DMS 273 treated with DMSO at 0.1 percent for 48 hours (cell line): ENCODE measurements at regions not wholly inside any gene's neighbourhood (a gene's known extent, or its start where the extent isn't known, plus 50 kb on each side); places are given as distances from the start of the nearest gene placed in this dataset.
"Not testable (repeated sequence)": the region's sequence is repeated elsewhere in the genome, so short reads cannot be mapped to it uniquely, and the experiment has no call there.

Experiments
- DNase-seq: peaks from one replicate; lab custom pipeline; 2025; lab: John Stamatoyannopoulos, UW

GRCh38 chr13:65808061-65808460 is 1422.1 kb downstream of the PCDH9 start:
- no peak for DNase-seq

GRCh38 chr13:65803530-65804392 is 1426.4 kb downstream of the PCDH9 start:
- no peak for DNase-seq

GRCh38 chr13:65789815-65790214 is 1440.3 kb downstream of the PCDH9 start:
- no peak for DNase-seq

- no peak for DNase-seq
Measured at GRCh38 chr13:65787082-65787481, 1443.1 kb downstream of the PCDH9 start.

- no peak for DNase-seq
Measured at GRCh38 chr13:65784088-65784816, 1445.9 kb downstream of the PCDH9 start.

GRCh38 chr13:65783383-65783782 is 1446.8 kb downstream of the PCDH9 start:
- DNase-seq, result no peak

GRCh38 chr13:65771704-65772313 is 1458.3 kb downstream of the PCDH9 start:
- DNase-seq, result not testable (repeated sequence)

GRCh38 chr13:65768545-65768944 is 1461.6 kb downstream of the PCDH9 start:
- no peak for DNase-seq

GRCh38 chr13:65763811-65764210 is 1466.3 kb downstream of the PCDH9 start:
- DNase-seq, result no peak

- DNase-seq, result no peak
Measured at GRCh38 chr13:65762012-65762411, 1468.1 kb downstream of the PCDH9 start.

GRCh38 chr13:65756071-65756671 is 1474.0 kb downstream of the PCDH9 start:
- no peak for DNase-seq

GRCh38 chr13:65748227-65748626 is 1481.9 kb downstream of the PCDH9 start:
- no peak for DNase-seq

- no peak for DNase-seq
Measured at GRCh38 chr13:65746406-65746921, 1483.7 kb downstream of the PCDH9 start.

GRCh38 chr13:65744836-65745235 is 1485.3 kb downstream of the PCDH9 start:
- DNase-seq, result no peak

- no peak for DNase-seq
Measured at GRCh38 chr13:65733110-65733509, 1497.0 kb downstream of the PCDH9 start.

- no peak for DNase-seq
Measured at GRCh38 chr13:65727070-65727469, 1503.1 kb downstream of the PCDH9 start.

- no peak for DNase-seq
Measured at GRCh38 chr13:65725006-65725405, 1505.1 kb downstream of the PCDH9 start.

- DNase-seq, result no peak
Measured at GRCh38 chr13:65724226-65724625, 1505.9 kb downstream of the PCDH9 start.

GRCh38 chr13:65722506-65722905 is 1507.6 kb downstream of the PCDH9 start:
- no peak for DNase-seq

- DNase-seq, result no peak
Measured at GRCh38 chr13:65719831-65720230, 1510.3 kb downstream of the PCDH9 start.

- no peak for DNase-seq
Measured at GRCh38 chr13:65710514-65710913, 1519.6 kb downstream of the PCDH9 start.

GRCh38 chr13:65697843-65698242 is 1532.3 kb downstream of the PCDH9 start:
- no peak for DNase-seq
